Upper lobe of right lung (tissue), 1 donor: ENCODE measurements at regions not wholly inside any gene's neighbourhood (a gene's known extent, or its start where the extent isn't known, plus 50 kb on each side); places are given as distances from the start of the nearest gene placed in this dataset.
"Not testable (repeated sequence)": the region's sequence is repeated elsewhere in the genome, so short reads cannot be mapped to it uniquely, and the experiment has no call there.

ENCODE experiments used
- ATAC-seq: fragments of 200-7000 bp; cut with Tn5 transposase; one replicate; pipeline ENCODE4 v1.9.1; 2020; ENCODE audit warnings: mild to moderate bottlenecking, moderate library complexity
- DNase-seq: peaks from one replicate; pipeline ENCODE4 v3.0.0-alpha.2; 2020
- H3K27ac ChIP-seq: fragments of 200-600 bp; one replicate; pipeline ENCODE4 v1.8.0; 2022
- H3K27me3 ChIP-seq: fragments of 200-600 bp; one replicate; pipeline ENCODE4 v1.8.0; 2022; ENCODE audit warnings: mild to moderate bottlenecking
- H3K36me3 ChIP-seq: fragments of 200-600 bp; one replicate; pipeline ENCODE4 v1.8.0; 2022
- H3K4me1 ChIP-seq: fragments of 200-600 bp; one replicate; pipeline ENCODE4 v1.8.0; 2022
- H3K4me3 ChIP-seq: fragments of 200-600 bp; one replicate; pipeline ENCODE4 v1.8.0; 2022; ENCODE audit warnings: mild to moderate bottlenecking
- H3K9me3 ChIP-seq: fragments of 200-600 bp; one replicate; pipeline ENCODE4 v1.8.0; 2022
- intact Hi-C: fragments of 100-400 bp; cut with DNase I; formaldehyde crosslinking; loops from one replicate; pipeline ENCODE4 v1.11.0; 2022
- TF ChIP-seq, protein P1 (sequence below): fragments of 200-600 bp; IDR thresholded peaks from one replicate; pipeline ENCODE4 v1.8.0; 2022; ENCODE audit warnings: antibody characterized with exemption
- donor health status: DM: no; HTN: yes; CAD: no; lungs with severe emphysema.

DNA sequence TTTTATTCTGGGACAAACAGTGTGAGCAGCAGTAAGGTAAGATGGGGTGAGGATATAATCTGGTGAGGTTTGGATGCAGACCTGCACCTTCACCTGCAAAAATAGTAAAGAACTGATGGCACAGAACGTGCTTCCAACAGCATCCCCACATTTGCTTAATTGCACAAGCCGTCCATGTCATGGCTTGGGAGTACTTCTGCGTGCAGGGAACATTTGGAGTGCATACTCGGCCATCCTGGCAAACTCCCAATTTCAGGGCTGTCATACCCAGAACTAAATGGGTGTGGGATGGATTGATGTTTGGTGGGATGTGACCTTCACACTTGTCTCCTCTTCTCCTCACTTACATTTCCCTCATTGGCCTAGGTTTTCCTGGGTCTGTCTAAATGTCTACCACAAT lies 76.8 kb upstream of the TSPY4 start:
- no peak overlapping the region for H3K4me3 ChIP-seq
- DNase-seq, result no peak
- H3K36me3 ChIP-seq, result no peaks in the 10 kb centered on the region
- no peaks in the 10 kb centered on the region for H3K27me3 ChIP-seq
- ATAC-seq, result no peak
- intact Hi-C loops, result no loop called here
- no peaks in the 10 kb centered on the region for H3K9me3 ChIP-seq
- no peak overlapping the region for H3K27ac ChIP-seq
- TF ChIP-seq, protein P1, sequence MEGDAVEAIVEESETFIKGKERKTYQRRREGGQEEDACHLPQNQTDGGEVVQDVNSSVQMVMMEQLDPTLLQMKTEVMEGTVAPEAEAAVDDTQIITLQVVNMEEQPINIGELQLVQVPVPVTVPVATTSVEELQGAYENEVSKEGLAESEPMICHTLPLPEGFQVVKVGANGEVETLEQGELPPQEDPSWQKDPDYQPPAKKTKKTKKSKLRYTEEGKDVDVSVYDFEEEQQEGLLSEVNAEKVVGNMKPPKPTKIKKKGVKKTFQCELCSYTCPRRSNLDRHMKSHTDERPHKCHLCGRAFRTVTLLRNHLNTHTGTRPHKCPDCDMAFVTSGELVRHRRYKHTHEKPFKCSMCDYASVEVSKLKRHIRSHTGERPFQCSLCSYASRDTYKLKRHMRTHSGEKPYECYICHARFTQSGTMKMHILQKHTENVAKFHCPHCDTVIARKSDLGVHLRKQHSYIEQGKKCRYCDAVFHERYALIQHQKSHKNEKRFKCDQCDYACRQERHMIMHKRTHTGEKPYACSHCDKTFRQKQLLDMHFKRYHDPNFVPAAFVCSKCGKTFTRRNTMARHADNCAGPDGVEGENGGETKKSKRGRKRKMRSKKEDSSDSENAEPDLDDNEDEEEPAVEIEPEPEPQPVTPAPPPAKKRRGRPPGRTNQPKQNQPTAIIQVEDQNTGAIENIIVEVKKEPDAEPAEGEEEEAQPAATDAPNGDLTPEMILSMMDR, result no peak
- H3K4me1 ChIP-seq, result no peaks in the 10 kb centered on the region

DNA sequence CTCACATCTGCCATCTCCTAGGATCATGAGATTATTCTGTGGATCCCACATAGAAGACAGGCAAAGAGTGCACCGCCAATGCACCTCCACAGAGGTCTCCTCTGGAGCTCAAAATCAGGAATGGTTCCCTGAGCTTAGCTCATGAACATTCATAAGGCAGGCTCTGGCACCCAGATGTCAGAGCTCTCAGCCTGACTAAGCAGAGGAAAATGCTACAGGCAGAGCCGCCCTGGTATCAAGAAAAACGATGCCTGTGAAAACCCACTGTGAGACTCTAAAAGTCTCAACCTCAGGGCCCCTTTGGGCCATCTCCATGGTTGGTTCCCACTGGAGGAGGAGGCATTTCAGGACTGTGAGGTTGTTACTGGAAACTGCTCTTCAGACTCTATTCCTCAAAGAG lies 71.7 kb upstream of the TSPY4 start:
- TF ChIP-seq, protein P1, result no peak
- no peaks in the 10 kb centered on the region for H3K4me1 ChIP-seq
- no peaks in the 10 kb centered on the region for H3K9me3 ChIP-seq
- no peaks in the 10 kb centered on the region for H3K27me3 ChIP-seq
- H3K36me3 ChIP-seq, result no peaks in the 10 kb centered on the region
- ATAC-seq (no peak), DNase-seq (no peak)
- no peak overlapping the region for H3K4me3 ChIP-seq
- H3K27ac ChIP-seq, result no peak overlapping the region
- intact Hi-C loops, result no loop called here

DNA sequence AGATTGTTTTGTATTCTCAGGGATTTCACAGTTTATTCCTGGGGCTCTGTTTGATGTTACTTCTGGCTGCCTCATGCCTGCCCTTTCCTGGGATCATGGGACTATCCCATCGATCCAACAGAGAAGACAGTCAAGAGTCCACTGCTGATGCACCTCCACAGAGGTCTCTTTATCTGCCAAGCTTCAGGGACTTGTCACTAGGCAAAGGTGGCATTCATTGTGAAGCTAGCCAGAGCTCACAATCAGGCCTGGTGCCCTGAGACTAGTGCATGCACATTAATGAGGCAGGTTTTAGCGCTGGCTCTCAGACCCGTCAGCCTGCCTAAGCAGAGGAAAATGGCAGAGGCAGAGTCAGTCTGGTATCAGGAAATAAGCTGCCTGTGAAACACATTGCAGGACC lies 66.9 kb upstream of the TSPY4 start:
- H3K27ac ChIP-seq, H3K27me3 ChIP-seq, DNase-seq, H3K4me1 ChIP-seq, ATAC-seq, H3K9me3 ChIP-seq, H3K36me3 ChIP-seq, H3K4me3 ChIP-seq, intact Hi-C loops: not testable (repeated sequence)

DNA sequence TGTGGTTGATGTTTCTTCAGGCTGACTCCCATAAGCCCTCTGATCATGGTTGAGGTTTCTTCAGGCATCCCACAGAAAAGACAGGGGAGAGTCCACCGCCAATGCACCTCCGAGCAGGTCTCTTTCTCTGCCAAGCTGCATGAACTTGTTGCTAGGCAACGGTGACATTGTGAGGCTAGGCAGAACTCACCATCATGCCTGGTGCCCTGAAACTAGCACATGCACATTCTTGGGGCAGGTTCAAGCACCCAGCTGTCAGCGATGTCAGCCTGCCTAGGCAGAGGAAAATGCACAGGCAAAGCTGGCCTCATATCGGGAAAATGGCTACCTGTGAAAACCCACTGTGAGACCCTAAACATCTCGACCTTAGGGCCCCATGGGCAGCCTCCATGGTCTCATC lies 64.4 kb upstream of the TSPY4 start:
- H3K36me3 ChIP-seq, ATAC-seq, DNase-seq, H3K9me3 ChIP-seq, H3K4me1 ChIP-seq, intact Hi-C loops, H3K27ac ChIP-seq, H3K27me3 ChIP-seq, H3K4me3 ChIP-seq: not testable (repeated sequence)

DNA sequence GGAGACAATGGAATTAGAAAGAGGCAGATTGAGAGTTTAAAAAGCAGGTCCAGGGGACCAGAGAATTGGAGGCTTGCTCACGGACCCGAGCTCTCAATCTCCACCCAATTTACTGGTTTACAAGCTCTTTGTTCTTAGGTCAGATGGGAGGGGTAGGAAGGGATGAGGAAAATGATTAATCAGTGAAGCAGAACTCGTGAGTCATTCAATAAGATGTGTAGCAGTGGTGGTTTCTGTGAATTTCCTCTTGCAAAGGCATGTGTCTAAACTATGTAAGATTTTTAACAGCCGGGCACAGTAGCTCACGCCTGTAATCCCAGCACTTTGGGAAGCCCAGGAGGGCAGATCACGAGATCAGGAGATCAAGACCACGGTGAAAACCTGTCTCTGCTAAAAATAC lies 58.4 kb upstream of the TSPY4 start:
- ATAC-seq, H3K27ac ChIP-seq, H3K9me3 ChIP-seq, H3K4me1 ChIP-seq, DNase-seq, H3K4me3 ChIP-seq, intact Hi-C loops, H3K36me3 ChIP-seq, H3K27me3 ChIP-seq: not testable (repeated sequence)
